PC-9 (cell line): ENCODE measurements at regions not wholly inside any gene's neighbourhood (a gene's known extent, or its start where the extent isn't known, plus 50 kb on each side); places are given as distances from the start of the nearest gene placed in this dataset.

Experiments
- BruUV-seq: library from RNA; stranded (reverse); fragments of 400-500 nt; replicated peaks from 2 replicates; lab custom pipeline; 2021; lab: Mats Ljungman, UMichigan
- CTCF ChIA-PET: fragments of 300-600 bp; sonication (Branson Sonifier 250); formaldehyde crosslinking; loops from one replicate; lab custom pipeline; 2022; ENCODE audit warnings: antibody characterized with exemption; lab: Charles Lee
- POLR2A ChIA-PET: fragments of 300-600 bp; sonication (Branson Sonifier 250); formaldehyde crosslinking; loops from one replicate; lab custom pipeline; 2022; ENCODE audit warnings: antibody characterized with exemption; ENCODE audit not compliant: unreplicated experiment; lab: Charles Lee
- DNase-seq, 2 experiments: peaks; one replicate each; pipeline versions ENCODE4 v3.0.0 to v3.0.0-alpha.2; 2015 to 2022; ENCODE audit warnings: mixed read lengths in 1 of 2
- H2AFZ ChIP-seq: fragments of 200-600 bp; sonication (generic); 2 replicates; pipeline ENCODE4 v1.8.1; 2017; ENCODE audit warnings: antibody characterized with exemption
- H3F3A ChIP-seq: fragments of 200-600 bp; sonication (generic); 2 replicates; pipeline ENCODE4 v1.8.1; 2017; ENCODE audit warnings: antibody characterized with exemption, mild to moderate bottlenecking, low read depth; ENCODE audit not compliant: insufficient read depth
- H3K27ac ChIP-seq: fragments of 200-600 bp; sonication (generic); 2 replicates; pipeline ENCODE4 v1.6.1; 2016; ENCODE audit warnings: mixed run types
- H3K27me3 ChIP-seq: fragments of 200-600 bp; sonication (generic); 2 replicates; pipeline ENCODE4 v1.6.1; 2016; ENCODE audit warnings: low read depth, mixed run types; ENCODE audit not compliant: insufficient read depth
- H3K36me3 ChIP-seq: fragments of 200-600 bp; sonication (generic); 2 replicates; pipeline ENCODE4 v1.6.1; 2016; ENCODE audit warnings: low read depth, mixed run types
- H3K4me1 ChIP-seq: fragments of 200-600 bp; sonication (generic); replicated peaks from 2 replicates; pipeline ENCODE4 v1.6.1; 2016; ENCODE audit warnings: mixed run types; ENCODE audit not compliant: insufficient read depth
- H3K4me2 ChIP-seq: fragments of 200-600 bp; sonication (generic); 2 replicates; pipeline ENCODE4 v1.6.1; 2017; ENCODE audit warnings: mixed run types
- H3K4me3 ChIP-seq: fragments of 200-600 bp; sonication (generic); 2 replicates; pipeline ENCODE4 v1.6.1; 2016; ENCODE audit warnings: mixed run types
- H3K79me2 ChIP-seq: fragments of 200-600 bp; sonication (generic); 2 replicates; pipeline ENCODE4 v1.6.1; 2017; ENCODE audit warnings: low read depth, mixed run types
- H3K9me2 ChIP-seq: fragments of 200-600 bp; sonication (generic); 2 replicates; pipeline ENCODE4 v1.8.1; 2017; ENCODE audit warnings: mild to moderate bottlenecking; ENCODE audit not compliant: insufficient read depth
- H3K9me3 ChIP-seq: fragments of 200-600 bp; sonication (generic); 2 replicates; pipeline ENCODE4 v1.8.1; 2016; ENCODE audit warnings: low read depth; ENCODE audit not compliant: insufficient read depth
- H4K20me1 ChIP-seq: fragments of 200-600 bp; sonication (generic); 2 replicates; pipeline ENCODE4 v1.8.1; 2017; ENCODE audit not compliant: insufficient read depth
- CTCF ChIP-seq: fragments of 200-600 bp; sonication (generic); conservative IDR thresholded peaks from 2 replicates; pipeline ENCODE4 v1.6.1; 2017; ENCODE audit warnings: mixed run types, antibody characterized with exemption, mild to moderate bottlenecking, moderate library complexity
- EZH2 ChIP-seq: fragments of 200-600 bp; sonication (generic); IDR thresholded peaks from 2 replicates; pipeline ENCODE4 v1.8.0; 2017; ENCODE audit warnings: antibody characterized with exemption, low read depth
- intact Hi-C: fragments of 100-400 bp; cut with micrococcal nuclease; formaldehyde crosslinking; loops from one replicate; pipeline ENCODE4 v1.10.0; 2022; ENCODE audit not compliant: unreplicated experiment

GRCh38 chr10:128596906-128597305 is 470.7 kb upstream of the MKI67 start:
- Histone ChIP-seq H3K79me2 (no peaks in the 10 kb centered on the region), H3K4me2 (no peak overlapping the region), H3K27ac (no peak overlapping the region), H3K36me3 (no peaks in the 10 kb centered on the region), H4K20me1 (no peaks in the 10 kb centered on the region), H3K4me1 (no peaks in the 10 kb centered on the region), H3K27me3 (no peaks in the 10 kb centered on the region), H2AFZ (no peak overlapping the region), H3K9me2 (no peaks in the 10 kb centered on the region), H3F3A (no peaks in the 10 kb centered on the region), H3K9me3 (no peaks in the 10 kb centered on the region), H3K4me3 (no peak overlapping the region)
- ChIA-PET CTCF (no interaction called here), POLR2A (no interaction called here)
- intact Hi-C loops: no loop called here
- no TSS peak for BruUV-seq
- no peak for TF ChIP-seq EZH2
- no peak for TF ChIP-seq CTCF
- no peak for DNase-seq

GRCh38 chr10:128599030-128599429 is 472.8 kb upstream of the MKI67 start:
- DNase-seq: no peak
- ChIA-PET POLR2A (no interaction called here), CTCF (no interaction called here)
- intact Hi-C loops: no loop called here
- Histone ChIP-seq H3K4me2 (no peak overlapping the region), H3K79me2 (no peaks in the 10 kb centered on the region), H3K9me2 (no peaks in the 10 kb centered on the region), H3K4me1 (no peaks in the 10 kb centered on the region), H3K9me3 (no peaks in the 10 kb centered on the region), H3K36me3 (no peaks in the 10 kb centered on the region), H2AFZ (no peak overlapping the region), H3F3A (no peaks in the 10 kb centered on the region), H4K20me1 (no peaks in the 10 kb centered on the region), H3K4me3 (no peak overlapping the region), H3K27me3 (no peaks in the 10 kb centered on the region), H3K27ac (no peak overlapping the region)
- no peak for TF ChIP-seq CTCF
- TF ChIP-seq EZH2: no peak
- no TSS peak for BruUV-seq

- Histone ChIP-seq H3F3A (no peaks in the 10 kb centered on the region), H3K27me3 (no peaks in the 10 kb centered on the region), H2AFZ (no peak overlapping the region), H3K4me1 (no peaks in the 10 kb centered on the region), H3K9me2 (no peaks in the 10 kb centered on the region), H3K4me3 (no peak overlapping the region), H3K36me3 (no peaks in the 10 kb centered on the region), H3K9me3 (no peaks in the 10 kb centered on the region), H3K4me2 (no peak overlapping the region), H3K79me2 (no peaks in the 10 kb centered on the region), H3K27ac (no peak overlapping the region), H4K20me1 (no peaks in the 10 kb centered on the region)
- TF ChIP-seq CTCF: no peak
- TF ChIP-seq EZH2: no peak
- BruUV-seq: no TSS peak
- POLR2A ChIA-PET: no interaction called here
- no peak for DNase-seq
- CTCF ChIA-PET: no interaction called here
- intact Hi-C loops: no loop called here
Observed at GRCh38 chr10:128599538-128599937, 473.3 kb upstream of the MKI67 start.
